K562 (cell line): ENCODE measurements at regions not wholly inside any gene's neighbourhood (a gene's known extent, or its start where the extent isn't known, plus 50 kb on each side); places are given as distances from the start of the nearest gene placed in this dataset.
"Not testable (repeated sequence)": the region's sequence is repeated elsewhere in the genome, so short reads cannot be mapped to it uniquely, and the experiment has no call there.

Source experiments
- ATAC-seq: fragments of 200-7000 bp; cut with Tn5 transposase; 3 replicates; pipeline ENCODE4 v1.9.1; 2020; ENCODE audit warnings: moderate library complexity
- BruUV-seq: library from RNA; stranded (reverse); fragments of 400-500 nt; replicated peaks from 2 replicates; lab custom pipeline; 2021; lab: Mats Ljungman, UMichigan
- CTCF ChIA-PET: fragments of 300-600 bp; formaldehyde crosslinking; extraction: SDS; loops from one replicate; lab custom pipeline; 2021; ENCODE audit warnings: low intra/inter-chr PET ratio; lab: Yijun Ruan, JAX
- POLR2A ChIA-PET: fragments of 300-600, 350-650 bp; sonication (Branson Sonifier 250); formaldehyde crosslinking; extraction: SDS; loops from one replicate; lab custom pipeline; 2021; ENCODE audit warnings: antibody characterized with exemption, inconsistent platforms; lab: Yijun Ruan, JAX
- DNase-seq, 4 experiments: peaks; one replicate each; pipeline versions ENCODE4 v3.0.0 to v3.0.0-alpha.2; 2011 to 2018; ENCODE audit warnings: low spot score in 3 of 4, mixed read lengths in 3 of 4; ENCODE audit errors: extremely low read depth in 1 of 4
- FAIRE-seq: peaks from 2 replicates; lab custom pipeline; 2011; peaks lifted over from hg19 to GRCh38; lab: Jason Lieb, UNC
- H2AFZ ChIP-seq: 2 replicates; pipeline ENCODE4 v1.6.0; 2011; ENCODE audit warnings: low read depth, low read length, control low read depth, inconsistent platforms
- H3K27ac ChIP-seq: fragments of 200-600 bp; 3 replicates; pipeline ENCODE4 v1.8.0; 2011; ENCODE audit warnings: low read depth, mild to moderate bottlenecking, control low read depth, inconsistent platforms, low read length, moderate library complexity, mixed read lengths; ENCODE audit errors: extremely low read depth
- H3K27me3 ChIP-seq, 2 experiments: fragments of 300-600 bp in 1 of 2; 2 replicates in 1 of 2; 3 replicates in 1 of 2; pipeline versions ENCODE4 v1.6.0 to v1.8.0; 2011; ENCODE audit warnings: inconsistent platforms in 2 of 2, low read length in 2 of 2, mild to moderate bottlenecking in 1 of 2, mixed read lengths in 1 of 2, moderate library complexity in 1 of 2; ENCODE audit not compliant: control insufficient read depth in 2 of 2, insufficient read depth in 2 of 2
- H3K36me3 ChIP-seq: fragments of 300-600 bp; 3 replicates; pipeline ENCODE4 v1.8.0; 2011; ENCODE audit warnings: mild to moderate bottlenecking, low read length, inconsistent platforms; ENCODE audit not compliant: control insufficient read depth, insufficient read depth
- H3K4me1 ChIP-seq, 2 experiments: fragments of 200-600 bp in 1 of 2; replicated peaks in 1 of 2; 2 replicates in 1 of 2; 3 replicates in 1 of 2; pipeline versions ENCODE4 v1.5.1 to v1.8.0; 2011; ENCODE audit warnings: inconsistent platforms in 2 of 2, low read length in 2 of 2, mild to moderate bottlenecking in 1 of 2, mixed read lengths in 1 of 2, moderate library complexity in 1 of 2; ENCODE audit not compliant: control insufficient read depth in 2 of 2, insufficient read depth in 2 of 2
- H3K4me2 ChIP-seq: 2 replicates; pipeline ENCODE4 v1.6.1; 2011; ENCODE audit warnings: low read length, control low read depth, inconsistent platforms, mixed read lengths; ENCODE audit not compliant: insufficient read depth
- H3K4me3 ChIP-seq: fragments of 200-600 bp; sonication (generic), shearing (Covaris generic); 2 replicates; pipeline ENCODE4 v1.5.1; 2016; ENCODE audit warnings: control low read depth, inconsistent platforms
- H3K79me2 ChIP-seq: fragments of 200-600 bp; 3 replicates; pipeline ENCODE4 v1.8.0; 2011; ENCODE audit warnings: low read length, inconsistent platforms; ENCODE audit not compliant: control insufficient read depth, insufficient read depth
- H3K9ac ChIP-seq, 2 experiments: 2 replicates each; pipeline versions ENCODE4 v1.6.0 to v1.6.1; 2011; ENCODE audit warnings: low read depth in 2 of 2, low read length in 2 of 2, control low read depth in 1 of 2, inconsistent platforms in 1 of 2, mild to moderate bottlenecking in 1 of 2, mixed read lengths in 1 of 2; ENCODE audit not compliant: insufficient read depth in 1 of 2
- H3K9me1 ChIP-seq: one replicate; pipeline ENCODE4 v1.6.0; 2011; ENCODE audit warnings: inconsistent platforms, mild to moderate bottlenecking, low read length, moderate library complexity; ENCODE audit not compliant: control insufficient read depth, insufficient read depth
- H3K9me3 ChIP-seq: replicated peaks from 2 replicates; pipeline ENCODE4 v1.5.1; 2011; ENCODE audit warnings: low read depth, low read length, inconsistent platforms; ENCODE audit not compliant: control insufficient read depth, insufficient read depth
- H4K20me1 ChIP-seq: replicated peaks from 2 replicates; pipeline ENCODE4 v1.6.1; 2011; ENCODE audit warnings: low read length, inconsistent platforms, mixed read lengths; ENCODE audit not compliant: control insufficient read depth, insufficient read depth
- ELF2 ChIP-seq: fragments of 250-450 bp; sonication (Bioruptor Pico); IDR thresholded peaks from 2 replicates; pipeline ENCODE4 v1.5.0; 2021; ENCODE audit warnings: mild to moderate bottlenecking
- IRF2 ChIP-seq: sonication (generic); formaldehyde crosslinking; IDR thresholded peaks from 2 replicates; pipeline ENCODE4 v1.8.1; 2022; ENCODE audit warnings: mild to moderate bottlenecking, missing genetic modification reagents
- MCM5 ChIP-seq: fragments of 450-650 bp; IDR thresholded peaks from 2 replicates; pipeline ENCODE4 v1.6.1; 2016; ENCODE audit warnings: low read depth
- MTA1 ChIP-seq: fragments of 450-650 bp; IDR thresholded peaks from 2 replicates; pipeline ENCODE4 v1.6.1; 2017; ENCODE audit warnings: borderline replicate concordance
- SPI1 ChIP-seq: IDR thresholded peaks from 2 replicates; pipeline ENCODE4 v1.6.1; 2011; ENCODE audit warnings: low read depth, low read length, control low read depth, borderline replicate concordance
- ZKSCAN8 ChIP-seq: fragments of 200-800 bp; sonication (Bioruptor generic); IDR thresholded peaks from 2 replicates; pipeline ENCODE4 v1.6.1; 2016; ENCODE audit warnings: missing genetic modification characterization, missing compliant biosample characterization
- ZNF140 ChIP-seq: fragments of 250-450 bp; sonication (Bioruptor Pico); IDR thresholded peaks from 2 replicates; pipeline ENCODE4 v1.8.0; 2021; ENCODE audit warnings: moderate library complexity, mild to moderate bottlenecking, inconsistent platforms
- ZNF324 ChIP-seq: fragments of 250-450 bp; sonication (Bioruptor Pico); IDR thresholded peaks from 2 replicates; pipeline ENCODE4 v1.4.0; 2020; ENCODE audit warnings: mild to moderate bottlenecking
- WGBS: fragments of 100-300 bp; shearing (Covaris generic); methylation state at CpG from one replicate; pipeline ENCODE4 v1.1.6; 2016; ENCODE audit warnings: low coverage, mixed read lengths; ENCODE audit not compliant: insufficient coverage; ENCODE audit errors: missing lambda C conversion rate; 5-methylcytosine and 5-hydroxymethylcytosine counted together
- in situ Hi-C: fragments of 300-500 bp; cut with MboI; formaldehyde crosslinking; loops from 4 replicates; pipeline ENCODE4 v1.15.0; 2018; ENCODE audit warnings: inconsistent platforms, mixed read lengths
- intact Hi-C: fragments of 100-400 bp; cut with micrococcal nuclease; formaldehyde crosslinking; loops from 2 replicates; pipeline ENCODE4 v1.14.2; 2022
- TF ChIP-seq, protein P1 (sequence below): fragments of 450-650 bp; IDR thresholded peaks from 2 replicates; pipeline ENCODE4 v1.6.1; 2016; ENCODE audit warnings: missing biosample characterization, missing genetic modification characterization
- TF ChIP-seq, protein P2 (sequence below), 3 experiments: fragments of 200-800 bp in 1 of 3; sonication (Bioruptor generic) in 1 of 3; sonication (generic) in 1 of 3; formaldehyde crosslinking in 1 of 3; IDR thresholded peaks; 2 replicates each; pipeline versions ENCODE4 v1.6.1 to v1.8.0; 2016 to 2022; ENCODE audit warnings: mild to moderate bottlenecking in 2 of 3, missing compliant biosample characterization in 2 of 3, missing genetic modification characterization in 2 of 3, missing genetic modification reagents in 1 of 3
- TF ChIP-seq, protein P3 (sequence below): sonication (generic); formaldehyde crosslinking; IDR thresholded peaks from 2 replicates; pipeline ENCODE4 v1.8.0; 2023; ENCODE audit warnings: mild to moderate bottlenecking, missing genetic modification reagents
- TF ChIP-seq, protein P4 (sequence below): sonication (generic); formaldehyde crosslinking; IDR thresholded peaks from 2 replicates; pipeline ENCODE4 v1.8.0; 2022; ENCODE audit warnings: mild to moderate bottlenecking, missing genetic modification reagents

DNA sequence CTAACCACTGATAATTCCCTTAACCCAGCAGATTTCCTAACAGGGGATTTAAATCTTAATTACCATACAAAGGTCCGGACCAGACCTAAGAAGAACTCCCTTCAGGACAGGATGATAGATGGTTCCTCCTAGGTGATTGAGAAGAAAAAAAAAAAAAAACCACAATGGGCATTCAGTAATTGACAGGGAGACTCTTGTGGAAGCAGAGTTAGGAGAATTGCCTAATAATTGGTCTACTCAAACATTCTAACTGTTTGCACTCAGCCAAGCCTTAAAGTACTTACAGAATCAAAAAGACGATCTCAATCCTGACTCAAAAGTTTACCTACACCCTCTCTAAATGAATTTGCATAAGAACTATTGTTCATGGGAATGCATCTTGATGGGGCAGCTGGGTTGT, 844.7 kb upstream of the ACVR2A start:
- H4K20me1 ChIP-seq, H3K4me3 ChIP-seq, H3K27me3 ChIP-seq, H3K4me2 ChIP-seq, DNase-seq, BruUV-seq, H3K9me1 ChIP-seq, in situ Hi-C loops, POLR2A ChIA-PET, H3K27ac ChIP-seq, H3K9ac ChIP-seq, ATAC-seq, H3K4me1 ChIP-seq, CTCF ChIA-PET, H2AFZ ChIP-seq, H3K9me3 ChIP-seq, H3K36me3 ChIP-seq, H3K79me2 ChIP-seq, intact Hi-C loops, FAIRE-seq: not testable (repeated sequence)
- 0% methylated on average over 2 of the region's 2 CpGs for WGBS

DNA sequence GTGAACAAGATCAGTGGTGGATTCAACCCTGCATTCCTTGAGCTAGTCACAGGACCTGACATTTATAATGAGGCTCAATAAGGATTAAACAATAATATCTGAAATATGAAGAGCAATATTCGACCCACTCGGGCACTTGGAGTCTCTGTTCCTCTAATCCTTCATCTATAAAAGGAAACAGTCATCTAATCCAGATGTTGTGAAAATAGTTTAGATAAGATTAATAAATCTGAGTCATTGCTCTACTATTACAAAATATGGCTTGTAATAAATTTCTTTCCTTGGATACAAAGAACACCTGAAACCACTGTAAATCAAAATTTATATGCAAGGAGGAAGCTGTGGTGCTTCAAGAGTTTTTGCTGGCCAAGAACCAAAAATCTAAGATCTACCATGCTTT, 846.9 kb upstream of the ACVR2A start:
- FAIRE-seq: no peak
- Histone ChIP-seq H2AFZ (no peak overlapping the region), H3K4me1 (no peaks in the 10 kb centered on the region), H3K36me3 (no peaks in the 10 kb centered on the region), H3K27me3 (no peaks in the 10 kb centered on the region), H4K20me1 (no peaks in the 10 kb centered on the region), H3K9me3 (no peaks in the 10 kb centered on the region), H3K9ac (no peak overlapping the region), H3K79me2 (no peaks in the 10 kb centered on the region), H3K4me3 (no peak overlapping the region), H3K9me1 (no peaks in the 10 kb centered on the region), H3K27ac (no peak overlapping the region), H3K4me2 (no peak overlapping the region)
- ChIA-PET CTCF (no interaction called here), POLR2A (no interaction called here)
- whole genome bisulfite sequencing: 0% methylated on average over 2 of the region's 2 CpGs
- intact Hi-C loops (no loop called here), in situ Hi-C loops (no loop called here)
- DNase-seq: no peak
- no TSS peak for BruUV-seq
- no peak for ATAC-seq
- TF ChIP-seq, protein P1, sequence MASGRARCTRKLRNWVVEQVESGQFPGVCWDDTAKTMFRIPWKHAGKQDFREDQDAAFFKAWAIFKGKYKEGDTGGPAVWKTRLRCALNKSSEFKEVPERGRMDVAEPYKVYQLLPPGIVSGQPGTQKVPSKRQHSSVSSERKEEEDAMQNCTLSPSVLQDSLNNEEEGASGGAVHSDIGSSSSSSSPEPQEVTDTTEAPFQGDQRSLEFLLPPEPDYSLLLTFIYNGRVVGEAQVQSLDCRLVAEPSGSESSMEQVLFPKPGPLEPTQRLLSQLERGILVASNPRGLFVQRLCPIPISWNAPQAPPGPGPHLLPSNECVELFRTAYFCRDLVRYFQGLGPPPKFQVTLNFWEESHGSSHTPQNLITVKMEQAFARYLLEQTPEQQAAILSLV (tag): no peak
- TF ChIP-seq IRF2 (no peak), ZNF140 (CRISPR knock-in tag) (no peak), ELF2 (CRISPR knock-in tag) (no peak), MCM5 (no peak), ZKSCAN8 (CRISPR knock-in tag) (no peak), ZNF324 (CRISPR knock-in tag) (no peak), SPI1 (no peak), MTA1 (no peak)
- TF ChIP-seq, protein P2, sequence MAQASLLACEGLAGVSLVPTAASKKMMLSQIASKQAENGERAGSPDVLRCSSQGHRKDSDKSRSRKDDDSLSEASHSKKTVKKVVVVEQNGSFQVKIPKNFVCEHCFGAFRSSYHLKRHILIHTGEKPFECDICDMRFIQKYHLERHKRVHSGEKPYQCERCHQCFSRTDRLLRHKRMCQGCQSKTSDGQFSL (CRISPR knock-in tag; IDR thresholded peaks at IDR 0.05): no peak
- TF ChIP-seq, protein P2 (tag; IDR thresholded peaks at IDR 0.05): no peak
- TF ChIP-seq, protein P3, sequence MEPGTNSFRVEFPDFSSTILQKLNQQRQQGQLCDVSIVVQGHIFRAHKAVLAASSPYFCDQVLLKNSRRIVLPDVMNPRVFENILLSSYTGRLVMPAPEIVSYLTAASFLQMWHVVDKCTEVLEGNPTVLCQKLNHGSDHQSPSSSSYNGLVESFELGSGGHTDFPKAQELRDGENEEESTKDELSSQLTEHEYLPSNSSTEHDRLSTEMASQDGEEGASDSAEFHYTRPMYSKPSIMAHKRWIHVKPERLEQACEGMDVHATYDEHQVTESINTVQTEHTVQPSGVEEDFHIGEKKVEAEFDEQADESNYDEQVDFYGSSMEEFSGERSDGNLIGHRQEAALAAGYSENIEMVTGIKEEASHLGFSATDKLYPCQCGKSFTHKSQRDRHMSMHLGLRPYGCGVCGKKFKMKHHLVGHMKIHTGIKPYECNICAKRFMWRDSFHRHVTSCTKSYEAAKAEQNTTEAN: no peak
- TF ChIP-seq, protein P4, sequence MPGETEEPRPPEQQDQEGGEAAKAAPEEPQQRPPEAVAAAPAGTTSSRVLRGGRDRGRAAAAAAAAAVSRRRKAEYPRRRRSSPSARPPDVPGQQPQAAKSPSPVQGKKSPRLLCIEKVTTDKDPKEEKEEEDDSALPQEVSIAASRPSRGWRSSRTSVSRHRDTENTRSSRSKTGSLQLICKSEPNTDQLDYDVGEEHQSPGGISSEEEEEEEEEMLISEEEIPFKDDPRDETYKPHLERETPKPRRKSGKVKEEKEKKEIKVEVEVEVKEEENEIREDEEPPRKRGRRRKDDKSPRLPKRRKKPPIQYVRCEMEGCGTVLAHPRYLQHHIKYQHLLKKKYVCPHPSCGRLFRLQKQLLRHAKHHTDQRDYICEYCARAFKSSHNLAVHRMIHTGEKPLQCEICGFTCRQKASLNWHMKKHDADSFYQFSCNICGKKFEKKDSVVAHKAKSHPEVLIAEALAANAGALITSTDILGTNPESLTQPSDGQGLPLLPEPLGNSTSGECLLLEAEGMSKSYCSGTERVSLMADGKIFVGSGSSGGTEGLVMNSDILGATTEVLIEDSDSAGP (CRISPR knock-in tag): no peak
